ENCODE measurements at regions not wholly inside any gene's neighbourhood (a gene's known extent, or its start where the extent isn't known, plus 50 kb on each side); places are given as distances from the start of the nearest gene placed in this dataset.

- TF ChIP-seq, protein P1, sequence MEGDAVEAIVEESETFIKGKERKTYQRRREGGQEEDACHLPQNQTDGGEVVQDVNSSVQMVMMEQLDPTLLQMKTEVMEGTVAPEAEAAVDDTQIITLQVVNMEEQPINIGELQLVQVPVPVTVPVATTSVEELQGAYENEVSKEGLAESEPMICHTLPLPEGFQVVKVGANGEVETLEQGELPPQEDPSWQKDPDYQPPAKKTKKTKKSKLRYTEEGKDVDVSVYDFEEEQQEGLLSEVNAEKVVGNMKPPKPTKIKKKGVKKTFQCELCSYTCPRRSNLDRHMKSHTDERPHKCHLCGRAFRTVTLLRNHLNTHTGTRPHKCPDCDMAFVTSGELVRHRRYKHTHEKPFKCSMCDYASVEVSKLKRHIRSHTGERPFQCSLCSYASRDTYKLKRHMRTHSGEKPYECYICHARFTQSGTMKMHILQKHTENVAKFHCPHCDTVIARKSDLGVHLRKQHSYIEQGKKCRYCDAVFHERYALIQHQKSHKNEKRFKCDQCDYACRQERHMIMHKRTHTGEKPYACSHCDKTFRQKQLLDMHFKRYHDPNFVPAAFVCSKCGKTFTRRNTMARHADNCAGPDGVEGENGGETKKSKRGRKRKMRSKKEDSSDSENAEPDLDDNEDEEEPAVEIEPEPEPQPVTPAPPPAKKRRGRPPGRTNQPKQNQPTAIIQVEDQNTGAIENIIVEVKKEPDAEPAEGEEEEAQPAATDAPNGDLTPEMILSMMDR (IDR thresholded peaks at IDR 0.05; ENCODE audit: low read depth, low read length, missing input control), result no peak
- TF ChIP-seq, protein P2, sequence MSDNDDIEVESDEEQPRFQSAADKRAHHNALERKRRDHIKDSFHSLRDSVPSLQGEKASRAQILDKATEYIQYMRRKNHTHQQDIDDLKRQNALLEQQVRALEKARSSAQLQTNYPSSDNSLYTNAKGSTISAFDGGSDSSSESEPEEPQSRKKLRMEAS (IDR thresholded peaks at IDR 0.05), result no peak
- TF ChIP-seq GABPA (IDR thresholded peaks at IDR 0.05 in 1 of 2, conservative IDR thresholded peaks at IDR 0.05 in 1 of 2) (no peak), HNF4A (conservative IDR thresholded peaks at IDR 0.05) (peak; percentile 50 to 64), RAD21 (IDR thresholded peaks at IDR 0.05) (no peak), FOXA2 (IDR thresholded peaks at IDR 0.05) (no peak), TAF1 (conservative IDR thresholded peaks at IDR 0.05) (no peak), YY1 (IDR thresholded peaks at IDR 0.05) (no peak), JUND (IDR thresholded peaks at IDR 0.05) (no peak)
These were observed 58.4 kb upstream of the STK32A start for GRCh38 chr5:147176422-147176821.
